ENCODE measurements at regions not wholly inside any gene's neighbourhood (a gene's known extent, or its start where the extent isn't known, plus 50 kb on each side); places are given as distances from the start of the nearest gene placed in this dataset.

GRCh38 chr9:91027005-91027404, 225.4 kb downstream of the SYK start:
- Histone ChIP-seq H3K36me3 (ENCODE audit: control insufficient read depth, insufficient read depth, low read length) (no peaks in the 10 kb centered on the region), H3K4me3 (ENCODE audit: low read depth, low read length) (no peak overlapping the region), H3K4me1 (ENCODE audit: control insufficient read depth, insufficient read depth, low read length, poor library complexity, severe bottlenecking) (no peaks in the 10 kb centered on the region), H3K27me3 (ENCODE audit: control insufficient read depth, insufficient read depth, low read length) (no peaks in the 10 kb centered on the region), H3K9me3 (ENCODE audit: control insufficient read depth in 2 of 2, low read length in 2 of 2) (no peaks in the 10 kb centered on the region), H3K27ac (ENCODE audit: insufficient read depth, low read length, poor library complexity, severe bottlenecking) (no peak overlapping the region)
- H3K9me3 Mint-ChIP-seq: peaks cover 0 to 4% (median 0%) of the 10 kb centered on the region in 7 donors
- ATAC-seq (ENCODE audit: low read depth in 2 of 2) (no peak), DNase-seq (no peak)
- peaks cover 30% of the 10 kb centered on the region for H3K27me3 Mint-ChIP-seq
- H3K4me3 Mint-ChIP-seq: no peak overlapping the region
- H3K36me3 Mint-ChIP-seq: no peaks in the 10 kb centered on the region
- H3K4me1 Mint-ChIP-seq: no peaks in the 10 kb centered on the region
- no peak overlapping the region for H3K27ac Mint-ChIP-seq

- Histone ChIP-seq H3K4me3 (ENCODE audit: low read depth, low read length) (no peak overlapping the region), H3K27ac (ENCODE audit: insufficient read depth, low read length, poor library complexity, severe bottlenecking) (no peak overlapping the region), H3K27me3 (ENCODE audit: control insufficient read depth, insufficient read depth, low read length) (no peaks in the 10 kb centered on the region), H3K36me3 (ENCODE audit: control insufficient read depth, insufficient read depth, low read length) (no peaks in the 10 kb centered on the region), H3K4me1 (ENCODE audit: control insufficient read depth, insufficient read depth, low read length, poor library complexity, severe bottlenecking) (no peaks in the 10 kb centered on the region), H3K9me3 (ENCODE audit: control insufficient read depth in 2 of 2, low read length in 2 of 2) (no peaks in the 10 kb centered on the region)
- H3K9me3 Mint-ChIP-seq: peaks cover 0 to 1% (median 0%) of the 10 kb centered on the region in 7 donors
- no peak for DNase-seq
- peaks cover 22% of the 10 kb centered on the region for H3K27me3 Mint-ChIP-seq
- ATAC-seq (ENCODE audit: low read depth in 2 of 2): no peak
- no peaks in the 10 kb centered on the region for H3K4me1 Mint-ChIP-seq
- H3K27ac Mint-ChIP-seq: no peak overlapping the region
- no peak overlapping the region for H3K4me3 Mint-ChIP-seq
- H3K36me3 Mint-ChIP-seq: no peaks in the 10 kb centered on the region
These were observed 226.7 kb downstream of the SYK start for GRCh38 chr9:91028166-91028827.

GRCh38 chr9:91029650-91030361, 228.2 kb downstream of the SYK start:
- ATAC-seq (ENCODE audit: low read depth in 2 of 2) (no peak), DNase-seq (no peak)
- Mint-ChIP-seq H3K36me3 (no peaks in the 10 kb centered on the region), H3K9me3 (peaks cover 0 to 2% (median 0%) of the 10 kb centered on the region in 7 donors), H3K4me3 (no peak overlapping the region), H3K4me1 (no peaks in the 10 kb centered on the region), H3K27me3 (peaks cover 22% of the 10 kb centered on the region), H3K27ac (no peak overlapping the region)
- Histone ChIP-seq H3K4me1 (ENCODE audit: control insufficient read depth, insufficient read depth, low read length, poor library complexity, severe bottlenecking) (no peaks in the 10 kb centered on the region), H3K27ac (ENCODE audit: insufficient read depth, low read length, poor library complexity, severe bottlenecking) (no peak overlapping the region), H3K27me3 (ENCODE audit: control insufficient read depth, insufficient read depth, low read length) (no peaks in the 10 kb centered on the region), H3K9me3 (ENCODE audit: control insufficient read depth in 2 of 2, low read length in 2 of 2) (no peaks in the 10 kb centered on the region), H3K36me3 (ENCODE audit: control insufficient read depth, insufficient read depth, low read length) (no peaks in the 10 kb centered on the region), H3K4me3 (ENCODE audit: low read depth, low read length) (no peak overlapping the region)

DNA sequence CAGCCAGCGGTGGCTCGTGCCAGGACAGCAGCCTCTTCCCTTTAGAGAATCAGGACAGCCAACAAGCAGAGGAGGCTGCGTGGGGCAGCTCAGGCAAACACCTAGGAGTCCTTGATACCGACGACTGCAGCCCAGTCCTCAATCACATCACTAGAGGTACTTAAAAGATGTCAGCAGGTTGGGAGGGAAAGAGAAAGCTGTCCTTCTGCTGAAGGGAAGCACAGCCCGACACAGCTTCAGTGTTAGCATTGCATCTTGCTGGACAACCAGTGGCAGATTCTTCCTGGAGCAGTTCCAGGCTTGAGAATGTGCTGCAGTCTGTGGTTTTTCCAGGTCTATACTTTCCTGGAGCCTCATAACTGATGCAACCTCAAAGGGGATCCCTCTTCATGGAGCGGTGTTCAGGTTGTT, 230.5 kb downstream of the SYK start:
- H3K4me1 Mint-ChIP-seq: peaks cover 0 to 1% (median under 1%) of the 10 kb centered on the region in 4 donors
- H3K27ac Mint-ChIP-seq: no peak overlapping the region
- peaks cover 16% of the 10 kb centered on the region for H3K27me3 Mint-ChIP-seq

GRCh38 chr9:91033270-91033669, 231.7 kb downstream of the SYK start:
- Histone ChIP-seq H3K4me1 (ENCODE audit: control insufficient read depth, insufficient read depth, low read length, poor library complexity, severe bottlenecking) (peaks cover 8% of the 10 kb centered on the region), H3K36me3 (ENCODE audit: control insufficient read depth, insufficient read depth, low read length) (no peaks in the 10 kb centered on the region), H3K9me3 (ENCODE audit: control insufficient read depth in 2 of 2, low read length in 2 of 2) (no peaks in the 10 kb centered on the region), H3K4me3 (ENCODE audit: low read depth, low read length) (no peak overlapping the region), H3K27me3 (ENCODE audit: control insufficient read depth, insufficient read depth, low read length) (no peaks in the 10 kb centered on the region), H3K27ac (ENCODE audit: insufficient read depth, low read length, poor library complexity, severe bottlenecking) (no peak overlapping the region)
- Mint-ChIP-seq H3K9me3 (peaks cover 0 to 2% (median 0%) of the 10 kb centered on the region in 7 donors), H3K4me3 (no peak overlapping the region), H3K27me3 (peaks cover 17% of the 10 kb centered on the region), H3K36me3 (no peaks in the 10 kb centered on the region), H3K4me1 (peaks cover 0 to 10% (median 3%) of the 10 kb centered on the region in 4 donors), H3K27ac (no peak overlapping the region)
- no peak for ATAC-seq (ENCODE audit: low read depth in 2 of 2)
- DNase-seq: no peak

More for the DNA sequence above, 230.5 kb downstream of the SYK start:
- no peaks in the 10 kb centered on the region for H3K36me3 ChIP-seq (ENCODE audit: control insufficient read depth, insufficient read depth, low read length)
- H3K9me3 ChIP-seq (ENCODE audit: control insufficient read depth in 2 of 2, low read length in 2 of 2): no peaks in the 10 kb centered on the region
- ATAC-seq (ENCODE audit: low read depth in 2 of 2) (no peak), DNase-seq (no peak)
- peaks cover 4% of the 10 kb centered on the region for H3K4me1 ChIP-seq (ENCODE audit: control insufficient read depth, insufficient read depth, low read length, poor library complexity, severe bottlenecking)
- H3K4me3 Mint-ChIP-seq: no peak overlapping the region
- no peaks in the 10 kb centered on the region for H3K36me3 Mint-ChIP-seq
- H3K27me3 ChIP-seq (ENCODE audit: control insufficient read depth, insufficient read depth, low read length): no peaks in the 10 kb centered on the region
- H3K27ac ChIP-seq (ENCODE audit: insufficient read depth, low read length, poor library complexity, severe bottlenecking): no peak overlapping the region
- H3K9me3 Mint-ChIP-seq: peaks cover 0 to 2% (median 0%) of the 10 kb centered on the region in 7 donors
- H3K4me3 ChIP-seq (ENCODE audit: low read depth, low read length): no peak overlapping the region

DNA sequence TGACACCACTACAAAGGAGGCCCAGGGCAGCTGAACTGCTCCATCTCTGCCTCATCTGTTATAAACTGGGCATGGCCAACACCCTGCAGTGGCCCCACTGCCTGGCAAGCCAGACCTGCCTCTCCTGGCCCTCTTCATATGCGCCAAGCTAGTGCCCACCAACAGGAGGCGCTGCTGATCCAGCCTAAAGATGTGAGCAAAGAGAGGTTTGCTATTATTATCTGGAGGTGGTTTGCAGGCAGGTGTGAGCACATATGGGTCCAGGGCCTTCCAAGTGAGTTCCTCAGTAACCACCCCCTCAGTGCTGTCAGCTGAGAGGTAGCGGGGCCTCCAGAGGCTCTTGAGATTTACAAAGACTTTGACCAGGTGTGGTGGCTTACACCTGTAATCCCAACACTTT, 232.2 kb downstream of the SYK start:
- Mint-ChIP-seq H3K27me3 (peaks cover 17% of the 10 kb centered on the region), H3K36me3 (no peaks in the 10 kb centered on the region), H3K4me3 (no peak overlapping the region), H3K27ac (no peak overlapping the region), H3K4me1 (peaks cover 0 to 10% (median 4%) of the 10 kb centered on the region in 4 donors), H3K9me3 (peaks cover 0 to 2% (median 0%) of the 10 kb centered on the region in 7 donors)
- Histone ChIP-seq H3K9me3 (ENCODE audit: control insufficient read depth in 2 of 2, low read length in 2 of 2) (no peaks in the 10 kb centered on the region), H3K4me3 (ENCODE audit: low read depth, low read length) (no peak overlapping the region), H3K36me3 (ENCODE audit: control insufficient read depth, insufficient read depth, low read length) (no peaks in the 10 kb centered on the region), H3K27me3 (ENCODE audit: control insufficient read depth, insufficient read depth, low read length) (no peaks in the 10 kb centered on the region), H3K4me1 (ENCODE audit: control insufficient read depth, insufficient read depth, low read length, poor library complexity, severe bottlenecking) (peaks cover 8% of the 10 kb centered on the region), H3K27ac (ENCODE audit: insufficient read depth, low read length, poor library complexity, severe bottlenecking) (no peak overlapping the region)
- ATAC-seq (ENCODE audit: low read depth in 2 of 2) (peak in 1 of 2 donors; percentile 30), DNase-seq (peak; percentile 20 to 61 (median 35))

- Mint-ChIP-seq H3K27ac (no peak overlapping the region), H3K4me3 (no peak overlapping the region), H3K9me3 (peaks cover 0 to 2% (median 0%) of the 10 kb centered on the region in 7 donors), H3K27me3 (peaks cover 17% of the 10 kb centered on the region), H3K36me3 (no peaks in the 10 kb centered on the region), H3K4me1 (peaks cover 0 to 10% (median 4%) of the 10 kb centered on the region in 4 donors)
- H3K4me3 ChIP-seq (ENCODE audit: low read depth, low read length): no peak overlapping the region
- ATAC-seq (ENCODE audit: low read depth in 2 of 2): no peak
- H3K36me3 ChIP-seq (ENCODE audit: control insufficient read depth, insufficient read depth, low read length): no peaks in the 10 kb centered on the region
- H3K9me3 ChIP-seq (ENCODE audit: control insufficient read depth in 2 of 2, low read length in 2 of 2): no peaks in the 10 kb centered on the region
- no peaks in the 10 kb centered on the region for H3K27me3 ChIP-seq (ENCODE audit: control insufficient read depth, insufficient read depth, low read length)
- no peak overlapping the region for H3K27ac ChIP-seq (ENCODE audit: insufficient read depth, low read length, poor library complexity, severe bottlenecking)
- DNase-seq: no peak
- H3K4me1 ChIP-seq (ENCODE audit: control insufficient read depth, insufficient read depth, low read length, poor library complexity, severe bottlenecking): peaks cover 8% of the 10 kb centered on the region
These were observed 232.9 kb downstream of the SYK start for GRCh38 chr9:91034521-91034920.
